Tibial nerve (tissue), 4 donors: ENCODE measurements at regions not wholly inside any gene's neighbourhood (a gene's known extent, or its start where the extent isn't known, plus 50 kb on each side); places are given as distances from the start of the nearest gene placed in this dataset.

Experiments used
- EP300 ChIP-seq, 2 donors: sonication (generic); formaldehyde crosslinking; IDR thresholded peaks; one replicate each; pipeline ENCODE4 v1.6.1; 2017; ENCODE audit warnings: antibody characterized with exemption in 2 of 2, mild to moderate bottlenecking in 1 of 2
- TF ChIP-seq, protein P1 (sequence below), 5 experiments: fragments of 200-600 bp in 3 of 5; fragments of 450-650 bp in 2 of 5; sonication (generic) in 3 of 5; IDR thresholded peaks; one replicate each; pipeline ENCODE4 v1.5.1; 2016 to 2019; ENCODE audit warnings: antibody characterized with exemption in 5 of 5, mild to moderate bottlenecking in 3 of 5, moderate library complexity in 2 of 5

- TF ChIP-seq, protein P1, sequence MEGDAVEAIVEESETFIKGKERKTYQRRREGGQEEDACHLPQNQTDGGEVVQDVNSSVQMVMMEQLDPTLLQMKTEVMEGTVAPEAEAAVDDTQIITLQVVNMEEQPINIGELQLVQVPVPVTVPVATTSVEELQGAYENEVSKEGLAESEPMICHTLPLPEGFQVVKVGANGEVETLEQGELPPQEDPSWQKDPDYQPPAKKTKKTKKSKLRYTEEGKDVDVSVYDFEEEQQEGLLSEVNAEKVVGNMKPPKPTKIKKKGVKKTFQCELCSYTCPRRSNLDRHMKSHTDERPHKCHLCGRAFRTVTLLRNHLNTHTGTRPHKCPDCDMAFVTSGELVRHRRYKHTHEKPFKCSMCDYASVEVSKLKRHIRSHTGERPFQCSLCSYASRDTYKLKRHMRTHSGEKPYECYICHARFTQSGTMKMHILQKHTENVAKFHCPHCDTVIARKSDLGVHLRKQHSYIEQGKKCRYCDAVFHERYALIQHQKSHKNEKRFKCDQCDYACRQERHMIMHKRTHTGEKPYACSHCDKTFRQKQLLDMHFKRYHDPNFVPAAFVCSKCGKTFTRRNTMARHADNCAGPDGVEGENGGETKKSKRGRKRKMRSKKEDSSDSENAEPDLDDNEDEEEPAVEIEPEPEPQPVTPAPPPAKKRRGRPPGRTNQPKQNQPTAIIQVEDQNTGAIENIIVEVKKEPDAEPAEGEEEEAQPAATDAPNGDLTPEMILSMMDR (IDR thresholded peaks at IDR 0.05), result no peak
- TF ChIP-seq EP300 (IDR thresholded peaks at IDR 0.05), result no peak
Observed at GRCh38 chrX:109793191-109793590, 60.1 kb upstream of the ACSL4 start.
